Activated T-cell treated with anti-CD3 and anti-CD28 coated beads, Interleukin-2, amount 50 U/mL, for 72 hours (primary cell): ENCODE measurements at regions not wholly inside any gene's neighbourhood (a gene's known extent, or its start where the extent isn't known, plus 50 kb on each side); places are given as distances from the start of the nearest gene placed in this dataset.
"Not testable (repeated sequence)": the region's sequence is repeated elsewhere in the genome, so short reads cannot be mapped to it uniquely, and the experiment has no call there.

ENCODE experiments used
- ATAC-seq, 2 donors: fragments of 150-1000 bp; cut with Tn5 transposase; replicated peaks in 1 of 2; 2 replicates each; pipeline ENCODE4 v1.10.0; 2021; ENCODE audit warnings: moderate library complexity in 2 of 2, mild to moderate bottlenecking in 1 of 2
- DNase-seq, 2 donors: peaks; one replicate each; pipeline ENCODE4 v3.0.0; 2021 to 2022; ENCODE audit warnings: mixed read lengths in 1 of 2
- H3K27ac Mint-ChIP-seq: one replicate; pipeline ENCODE4 v1.8.0; 2022; ENCODE audit warnings: mild to moderate bottlenecking, moderate library complexity, mixed read lengths
- H3K27me3 Mint-ChIP-seq: one replicate; pipeline ENCODE4 v1.8.0; 2022; ENCODE audit warnings: low read depth, mixed read lengths
- H3K36me3 Mint-ChIP-seq, 2 donors: one replicate each; pipeline ENCODE4 v1.8.0; 2022; ENCODE audit warnings: mixed read lengths in 2 of 2, mild to moderate bottlenecking in 1 of 2; ENCODE audit not compliant: insufficient read depth in 2 of 2
- H3K4me1 Mint-ChIP-seq: one replicate; pipeline ENCODE4 v1.8.0; 2022; ENCODE audit warnings: low read depth, mixed read lengths
- H3K4me3 Mint-ChIP-seq, 2 donors: one replicate each; pipeline ENCODE4 v1.8.0; 2022; ENCODE audit warnings: mild to moderate bottlenecking in 2 of 2, mixed read lengths in 2 of 2, moderate library complexity in 2 of 2
- H3K9me3 Mint-ChIP-seq, 2 donors: one replicate each; pipeline ENCODE4 v1.8.0; 2022; ENCODE audit warnings: mixed read lengths in 2 of 2

- H3K36me3 Mint-ChIP-seq, ATAC-seq, H3K9me3 Mint-ChIP-seq, H3K27me3 Mint-ChIP-seq, DNase-seq, H3K4me3 Mint-ChIP-seq, H3K4me1 Mint-ChIP-seq, H3K27ac Mint-ChIP-seq: not testable (repeated sequence)
Observed at GRCh38 chr5:23410775-23411174, 96.6 kb upstream of the PRDM9 start.

- DNase-seq (no peak), ATAC-seq (no peak)
- Mint-ChIP-seq H3K9me3 (peaks cover 1 to 13% of the 10 kb centered on the region in 2 donors), H3K4me3 (no peak overlapping the region), H3K4me1 (no peaks in the 10 kb centered on the region), H3K27me3 (no peaks in the 10 kb centered on the region), H3K27ac (no peak overlapping the region), H3K36me3 (no peaks in the 10 kb centered on the region)
Observed at GRCh38 chr5:23405316-23406068, 101.9 kb upstream of the PRDM9 start.

- Mint-ChIP-seq H3K4me1 (no peaks in the 10 kb centered on the region), H3K27me3 (no peaks in the 10 kb centered on the region), H3K27ac (no peak overlapping the region), H3K36me3 (no peaks in the 10 kb centered on the region), H3K4me3 (no peak overlapping the region), H3K9me3 (peaks cover 0 to 12% of the 10 kb centered on the region in 2 donors)
- DNase-seq (no peak), ATAC-seq (no peak)
Observed at GRCh38 chr5:23402585-23402984, 104.8 kb upstream of the PRDM9 start.

DNA sequence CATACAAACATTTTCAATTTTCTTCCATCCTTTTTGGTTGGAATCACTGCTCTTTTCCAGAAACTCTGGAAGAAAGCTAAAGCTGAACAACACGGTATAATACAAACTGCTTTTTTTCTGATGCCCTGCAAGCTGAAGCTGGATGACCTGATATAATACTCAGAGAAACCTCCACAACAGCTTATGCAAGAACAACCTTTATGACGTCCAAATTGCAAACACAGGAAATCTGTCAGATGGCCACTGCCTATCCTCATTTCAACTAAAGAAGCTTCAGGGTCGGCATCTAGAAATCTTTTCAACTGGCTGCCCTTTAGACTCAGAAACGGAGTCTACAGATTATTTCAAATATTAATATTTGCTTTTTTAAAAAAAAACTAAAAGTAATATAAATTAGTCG, 106.5 kb upstream of the PRDM9 start:
- ATAC-seq, result no peak
- H3K4me1 Mint-ChIP-seq, result no peaks in the 10 kb centered on the region

GRCh38 chr5:23396346-23396745, 111.1 kb upstream of the PRDM9 start:
- Mint-ChIP-seq H3K27me3 (no peaks in the 10 kb centered on the region), H3K4me3 (no peak overlapping the region), H3K36me3 (no peaks in the 10 kb centered on the region), H3K4me1 (no peaks in the 10 kb centered on the region), H3K9me3 (peaks cover 5 to 10% of the 10 kb centered on the region in 2 donors), H3K27ac (no peak overlapping the region)
- no peak for ATAC-seq
- DNase-seq, result no peak

More for the DNA sequence above, 106.5 kb upstream of the PRDM9 start:
- Mint-ChIP-seq H3K36me3 (no peaks in the 10 kb centered on the region), H3K27ac (no peak overlapping the region), H3K9me3 (peaks cover 0 to 15% of the 10 kb centered on the region in 2 donors), H3K27me3 (no peaks in the 10 kb centered on the region), H3K4me3 (no peak overlapping the region)
- DNase-seq, result no peak

DNA sequence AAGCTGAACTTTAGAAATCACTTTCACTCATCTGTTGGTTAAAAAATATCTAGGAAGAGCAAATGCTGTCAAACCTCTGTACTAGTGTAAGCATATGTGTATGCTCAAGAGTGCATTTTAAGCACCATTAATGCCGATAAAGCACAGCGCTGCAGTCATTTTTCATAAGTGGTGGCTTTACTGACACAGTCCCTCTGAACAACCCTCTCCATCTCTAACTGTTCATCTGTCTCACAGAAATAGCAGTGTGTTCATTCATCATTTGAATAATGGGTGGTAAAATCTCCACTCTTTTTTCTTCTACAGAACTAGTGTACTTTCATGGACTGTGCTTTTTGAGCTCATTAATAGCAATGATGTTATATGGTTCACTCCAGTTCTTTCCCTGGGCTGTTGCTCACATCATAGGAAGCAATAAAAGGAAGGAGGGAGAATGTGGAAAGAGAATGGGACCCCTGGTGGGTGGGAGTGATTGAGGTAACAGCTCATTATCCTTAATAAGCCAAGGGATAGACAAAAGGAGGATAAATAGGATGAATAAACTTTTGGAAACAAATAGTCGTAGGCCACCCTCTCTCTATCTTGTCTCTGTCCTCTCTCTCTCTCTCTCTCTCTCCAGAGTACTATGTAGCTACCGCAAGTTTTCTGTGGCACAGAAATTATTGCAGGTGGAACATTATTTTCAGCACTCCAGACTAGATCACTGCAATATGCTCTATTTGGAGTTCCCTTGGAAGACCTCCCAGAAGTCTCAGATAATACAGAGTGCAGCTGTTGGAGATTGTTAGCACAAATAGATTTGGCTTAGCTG, 117.9 kb upstream of the PRDM9 start:
- DNase-seq (no peak), ATAC-seq (no peak)
- Mint-ChIP-seq H3K9me3 (peaks cover 7 to 9% of the 10 kb centered on the region in 2 donors), H3K4me1 (no peaks in the 10 kb centered on the region), H3K27ac (no peak overlapping the region), H3K36me3 (peaks cover 0 to 1% of the 10 kb centered on the region in 2 donors), H3K4me3 (no peak overlapping the region), H3K27me3 (no peaks in the 10 kb centered on the region)

DNA sequence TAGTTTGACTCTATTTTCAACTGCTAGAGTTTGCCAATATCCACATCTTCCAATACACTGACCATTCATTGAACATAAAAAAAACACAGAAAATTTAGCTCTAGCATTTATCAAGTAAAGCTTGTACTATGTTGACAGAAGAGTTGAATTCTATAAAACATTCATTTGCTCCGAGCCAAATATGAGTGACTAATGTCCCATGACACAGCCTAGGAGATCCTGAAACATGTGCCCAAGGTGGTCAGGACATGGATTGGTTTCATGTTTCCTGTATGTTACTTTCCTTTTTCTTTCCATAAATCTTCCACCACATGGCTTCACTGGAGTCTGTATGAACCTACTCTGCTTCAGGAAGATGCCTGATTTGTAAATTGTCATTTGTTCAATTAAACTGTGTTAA, 122.4 kb upstream of the PRDM9 start:
- DNase-seq, result no peak
- H3K4me3 Mint-ChIP-seq, result no peak overlapping the region
- no peak overlapping the region for H3K27ac Mint-ChIP-seq
- no peaks in the 10 kb centered on the region for H3K27me3 Mint-ChIP-seq
- no peak for ATAC-seq
- H3K36me3 Mint-ChIP-seq, result no peaks in the 10 kb centered on the region
- no peaks in the 10 kb centered on the region for H3K4me1 Mint-ChIP-seq
- H3K9me3 Mint-ChIP-seq, result peaks cover 11 to 14% of the 10 kb centered on the region in 2 donors

DNA sequence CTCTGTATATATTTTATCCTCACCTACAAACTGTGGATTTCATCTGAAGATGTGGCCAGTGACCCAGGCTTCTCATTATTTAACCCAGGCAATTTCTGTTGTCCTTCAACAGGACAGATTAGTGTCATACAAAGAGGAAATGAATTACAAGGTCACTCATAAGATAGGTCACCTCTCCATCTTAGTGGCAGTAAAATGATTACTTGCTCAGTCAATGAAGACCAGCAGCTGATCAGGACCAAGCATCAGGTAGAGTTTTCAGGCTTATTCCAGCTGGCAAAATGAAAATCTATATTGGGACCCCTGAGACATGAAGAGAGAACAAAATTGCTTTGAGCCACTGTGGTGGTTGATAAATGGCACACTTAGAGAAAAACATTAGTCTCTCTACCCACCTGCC, 135.2 kb upstream of the PRDM9 start:
- no peak for ATAC-seq
- Mint-ChIP-seq H3K36me3 (peaks cover 2 to 3% of the 10 kb centered on the region in 2 donors), H3K4me1 (no peaks in the 10 kb centered on the region), H3K4me3 (no peak overlapping the region), H3K27ac (no peak overlapping the region), H3K27me3 (no peaks in the 10 kb centered on the region), H3K9me3 (peaks cover 0 to 13% of the 10 kb centered on the region in 2 donors)
- DNase-seq, result no peak

DNA sequence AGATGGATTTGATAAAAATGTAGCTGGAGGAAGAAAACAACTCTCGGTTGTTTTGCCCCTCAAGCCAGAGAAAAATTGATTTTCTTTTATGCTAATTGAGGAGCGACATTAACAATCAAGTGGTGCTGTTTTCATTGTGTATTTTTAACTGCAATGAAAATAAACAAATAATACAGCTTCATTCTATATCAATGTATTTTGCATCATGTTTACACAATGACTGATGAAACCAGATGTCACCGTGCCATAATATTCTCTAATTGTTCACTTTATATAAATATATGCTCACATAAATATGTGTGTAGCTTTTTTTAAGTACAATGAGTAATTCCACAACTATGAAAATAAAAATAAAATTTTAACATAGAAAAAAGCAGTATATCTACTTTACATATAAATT, 139.0 kb upstream of the PRDM9 start:
- Mint-ChIP-seq H3K9me3 (peaks cover 0 to 9% of the 10 kb centered on the region in 2 donors), H3K27me3 (no peaks in the 10 kb centered on the region), H3K4me3 (no peak overlapping the region), H3K4me1 (no peaks in the 10 kb centered on the region), H3K36me3 (peaks cover 0 to 3% of the 10 kb centered on the region in 2 donors), H3K27ac (no peak overlapping the region)
- ATAC-seq (no peak), DNase-seq (no peak)

- H3K4me3 Mint-ChIP-seq, result no peak overlapping the region
- H3K27me3 Mint-ChIP-seq, result no peaks in the 10 kb centered on the region
- ATAC-seq (no peak), DNase-seq (no peak)
- H3K4me1 Mint-ChIP-seq, result no peaks in the 10 kb centered on the region
- no peak overlapping the region for H3K27ac Mint-ChIP-seq
- peaks cover 0 to 7% of the 10 kb centered on the region in 2 donors for H3K9me3 Mint-ChIP-seq
- peaks cover 0 to 1% of the 10 kb centered on the region in 2 donors for H3K36me3 Mint-ChIP-seq
Observed at GRCh38 chr5:23367874-23368273, 139.5 kb upstream of the PRDM9 start.

GRCh38 chr5:23353286-23353685, 154.1 kb upstream of the PRDM9 start:
- DNase-seq, result no peak
- no peak overlapping the region for H3K27ac Mint-ChIP-seq

DNA sequence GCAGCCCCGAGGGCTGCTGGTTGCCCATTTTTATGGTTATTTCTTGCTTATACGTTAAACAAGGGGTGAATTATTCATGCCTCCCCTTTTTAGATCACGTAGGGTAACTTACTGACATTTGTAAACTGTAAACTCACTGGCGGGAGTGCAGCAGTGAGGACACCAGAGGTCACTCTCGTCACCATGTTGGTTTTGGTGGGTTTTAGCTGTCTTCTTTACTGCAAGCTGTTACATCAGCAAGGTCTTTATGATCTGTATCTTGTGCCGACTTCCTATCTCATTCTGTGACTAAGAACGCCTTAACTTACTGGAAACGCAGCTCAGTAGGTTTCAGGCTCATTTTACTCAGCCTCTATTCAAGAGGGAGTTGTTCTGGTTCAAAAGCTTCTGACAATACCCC, 155.0 kb upstream of the PRDM9 start:
- ATAC-seq (no peak), DNase-seq (no peak)
- no peaks in the 10 kb centered on the region for H3K27me3 Mint-ChIP-seq
- H3K36me3 Mint-ChIP-seq, result no peaks in the 10 kb centered on the region
- H3K9me3 Mint-ChIP-seq, result peaks cover 0 to 5% of the 10 kb centered on the region in 2 donors
- no peak overlapping the region for H3K4me3 Mint-ChIP-seq
- H3K4me1 Mint-ChIP-seq, result no peaks in the 10 kb centered on the region
- no peak overlapping the region for H3K27ac Mint-ChIP-seq

More at GRCh38 chr5:23353286-23353685, 154.1 kb upstream of the PRDM9 start:
- no peak for ATAC-seq
- no peaks in the 10 kb centered on the region for H3K27me3 Mint-ChIP-seq
- no peaks in the 10 kb centered on the region for H3K36me3 Mint-ChIP-seq
- H3K4me3 Mint-ChIP-seq, result no peak overlapping the region
- peaks cover 0 to 5% of the 10 kb centered on the region in 2 donors for H3K9me3 Mint-ChIP-seq
- no peaks in the 10 kb centered on the region for H3K4me1 Mint-ChIP-seq

DNA sequence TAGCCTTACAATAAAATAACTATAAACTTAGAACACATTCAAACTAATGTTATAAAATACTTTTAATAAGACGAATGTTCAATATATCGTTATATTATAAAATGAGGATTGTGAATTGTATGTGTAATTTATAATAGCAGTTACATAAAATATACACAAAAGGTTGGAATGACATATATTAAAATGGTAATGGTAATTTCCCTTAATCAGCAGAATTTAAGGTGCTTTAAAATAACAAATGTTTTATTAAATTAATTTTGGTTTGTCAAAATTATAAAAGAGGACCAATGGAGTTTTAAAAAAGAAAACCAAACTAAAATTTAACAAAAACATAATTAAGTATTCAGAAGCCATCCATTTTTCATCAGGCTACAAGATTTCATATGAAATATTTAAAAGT, 164.3 kb upstream of the PRDM9 start:
- Mint-ChIP-seq H3K9me3 (peaks cover 1 to 11% of the 10 kb centered on the region in 2 donors), H3K27me3 (no peaks in the 10 kb centered on the region), H3K4me1 (no peaks in the 10 kb centered on the region), H3K27ac (no peak overlapping the region), H3K4me3 (no peak overlapping the region), H3K36me3 (peaks cover 0 to 2% of the 10 kb centered on the region in 2 donors)
- DNase-seq, result no peak
- no peak for ATAC-seq
